GM12892 (cell line): ENCODE measurements at regions not wholly inside any gene's neighbourhood (a gene's known extent, or its start where the extent isn't known, plus 50 kb on each side); places are given as distances from the start of the nearest gene placed in this dataset.

Source experiments
- POLR2A ChIP-seq: IDR thresholded peaks from 2 replicates; pipeline ENCODE4 v1.6.1; 2011; ENCODE audit warnings: low read depth, low read length, control low read depth
- POLR2AphosphoS5 ChIP-seq: IDR thresholded peaks from 2 replicates; pipeline ENCODE4 v1.6.1; 2011; ENCODE audit warnings: low read depth, low read length, control low read depth

DNA sequence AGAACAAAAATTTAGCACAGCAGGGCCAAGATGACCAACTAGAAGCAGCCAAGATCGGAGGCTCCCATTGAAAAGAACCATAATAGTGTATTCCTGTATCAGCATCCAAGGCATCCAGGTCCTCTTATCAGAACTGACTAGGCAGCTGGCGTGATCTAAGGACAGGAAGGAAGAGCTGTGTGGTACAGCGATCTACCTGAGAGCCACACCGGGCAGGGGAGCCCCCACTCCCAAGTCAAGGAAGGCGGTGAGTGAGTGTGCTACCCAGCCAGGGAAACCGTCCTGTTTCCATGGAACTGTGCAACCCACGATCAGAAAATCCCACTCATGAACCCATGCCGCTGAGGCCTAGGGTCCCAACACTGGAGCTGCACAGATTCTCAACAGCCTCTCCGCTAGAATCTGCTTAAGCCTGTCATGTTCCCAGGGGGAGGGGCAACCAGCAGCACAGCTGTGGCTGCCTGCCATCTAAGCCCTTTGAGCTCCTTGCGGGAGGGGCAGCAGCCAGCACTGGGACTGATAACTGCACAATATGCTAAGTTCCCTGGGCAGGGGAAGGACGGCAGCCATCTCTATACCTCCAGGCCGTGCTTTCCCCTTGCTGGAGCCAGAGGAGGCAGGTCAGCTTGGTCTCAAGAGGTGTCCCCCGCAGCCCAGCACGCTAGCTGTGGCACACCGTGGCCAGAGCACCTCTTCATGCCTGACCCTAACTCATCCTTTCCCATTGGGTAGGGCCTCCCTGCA, 213.0 kb upstream of the SMIM30 start:
- TF ChIP-seq POLR2A: no peak
- no peak for TF ChIP-seq POLR2AphosphoS5
